Psoas muscle (tissue), 7 donors: ENCODE measurements at regions not wholly inside any gene's neighbourhood (a gene's known extent, or its start where the extent isn't known, plus 50 kb on each side); places are given as distances from the start of the nearest gene placed in this dataset.
"Not testable (repeated sequence)": the region's sequence is repeated elsewhere in the genome, so short reads cannot be mapped to it uniquely, and the experiment has no call there.

ENCODE experiments used
- ATAC-seq, 4 donors: fragments of 200-7000 bp; cut with Tn5 transposase; one replicate each; pipeline ENCODE4 v1.9.1; 2020; ENCODE audit warnings: moderate library complexity in 3 of 4, mild to moderate bottlenecking in 2 of 4
- DNase-seq, 2 donors: peaks; one replicate each; pipeline ENCODE4 v3.0.0-alpha.2; 2020
- H3K27ac ChIP-seq: fragments of 200-600 bp; one replicate; pipeline ENCODE4 v1.8.0; 2022
- H3K27me3 ChIP-seq, 3 donors: fragments of 200-600 bp in 1 of 3; one replicate each; pipeline versions ENCODE4 v1.6.1 to v1.8.0; 2013 to 2022; ENCODE audit warnings: low read length in 2 of 3, mild to moderate bottlenecking in 2 of 3, moderate library complexity in 1 of 3; ENCODE audit not compliant: insufficient read depth in 3 of 3
- H3K36me3 ChIP-seq, 2 donors: fragments of 200-600 bp in 1 of 2; one replicate each; pipeline versions ENCODE4 v1.6.1 to v1.8.0; 2013 to 2022; ENCODE audit warnings: low read depth in 1 of 2, mild to moderate bottlenecking in 1 of 2, moderate library complexity in 1 of 2; ENCODE audit not compliant: insufficient read depth in 1 of 2
- H3K4me1 ChIP-seq: fragments of 200-600 bp; one replicate; pipeline ENCODE4 v1.8.0; 2022
- H3K4me3 ChIP-seq: fragments of 200-600 bp; one replicate; pipeline ENCODE4 v1.8.0; 2022; ENCODE audit warnings: mild to moderate bottlenecking
- H3K9me3 ChIP-seq: fragments of 200-600 bp; one replicate; pipeline ENCODE4 v1.8.0; 2022
- CTCF ChIP-seq: fragments of 200-600 bp; IDR thresholded peaks from one replicate; pipeline ENCODE4 v1.8.0; 2022; ENCODE audit warnings: antibody characterized with exemption
- WGBS, 3 donors: extraction: QIAGEN DNeasy Blood & Tissue Kit; methylation state at CpG; one replicate each; pipeline versions ENCODE4 v1.1.6 to v1.1.7; 2013; 5-methylcytosine and 5-hydroxymethylcytosine counted together
- intact Hi-C, 2 donors: fragments of 100-400 bp; cut with DNase I; formaldehyde crosslinking; loops; one replicate each; pipeline versions ENCODE4 v1.11.0 to v1.14.2; 2022
- donor health status: healthy with polysubstance abuse.
- donor health status: DM: no; HTN: no; CAD: no; lungs with moderate emphysema.
- donor health status: Bipolar disorder and iron deficiency.
- donor health status: healthy.
- donor health status: DM: yes; HTN: yes; CAD: no.
- donor health status: DM: no; HTN: no; CAD: no.
- donor health status: DM: yes; HTN: yes; CAD: no.

GRCh38 chr1:143717434-143717833 lies 254.4 kb downstream of the FAM72C start:
- intact Hi-C loops, result no loop called here
- no peak overlapping the region for H3K4me3 ChIP-seq
- no peak for TF ChIP-seq CTCF
- DNase-seq (no peak), ATAC-seq (no peak)
- peaks cover 0 to 4% (median 0%) of the 10 kb centered on the region in 3 donors for H3K27me3 ChIP-seq
- no peaks in the 10 kb centered on the region for H3K4me1 ChIP-seq
- H3K36me3 ChIP-seq, result no peaks in the 10 kb centered on the region
- no peak overlapping the region for H3K27ac ChIP-seq
- no peaks in the 10 kb centered on the region for H3K9me3 ChIP-seq
- WGBS, 3 donors, result 27 to 41% (median 30%) methylated on average over 21 of the region's 21 CpGs

- ATAC-seq, H3K9me3 ChIP-seq, H3K4me3 ChIP-seq, H3K4me1 ChIP-seq, H3K27me3 ChIP-seq, intact Hi-C loops, DNase-seq, H3K36me3 ChIP-seq, H3K27ac ChIP-seq: not testable (repeated sequence)
- WGBS, 3 donors, result 36 to 58% (median 43%) methylated on average over 4 of the region's 4 CpGs
Measured at GRCh38 chr1:143714913-143715312, 256.9 kb downstream of the FAM72C start.

- H3K4me3 ChIP-seq, ATAC-seq, H3K27ac ChIP-seq, H3K4me1 ChIP-seq, H3K27me3 ChIP-seq, intact Hi-C loops, H3K36me3 ChIP-seq, H3K9me3 ChIP-seq, DNase-seq: not testable (repeated sequence)
- WGBS, 3 donors, result 42 to 45% (median 45%) methylated on average over 9 to 10 of the region's 10 CpGs
Measured at GRCh38 chr1:143709606-143710259, 262.1 kb downstream of the FAM72C start.

DNA sequence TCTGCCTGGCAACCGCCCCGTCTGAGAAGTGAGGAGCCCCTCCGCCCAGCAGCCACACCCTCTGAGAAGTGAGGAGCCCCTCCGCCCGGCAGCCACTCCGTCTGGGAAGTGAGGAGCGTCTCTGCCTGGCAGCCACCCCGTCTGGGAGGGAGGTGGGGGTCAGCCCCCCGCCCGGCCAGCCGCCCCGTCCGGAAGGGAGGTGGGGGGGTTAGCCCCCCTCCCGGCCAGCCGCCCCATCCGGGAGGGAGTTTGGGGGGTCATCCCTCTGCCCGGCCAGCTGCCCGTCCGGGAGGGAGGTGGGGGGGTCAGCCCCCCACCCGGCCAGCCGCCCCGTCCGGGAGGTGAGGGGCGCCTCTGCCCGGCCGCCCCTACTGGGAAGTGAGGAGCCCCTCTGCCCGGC lies 269.0 kb downstream of the FAM72C start:
- H3K4me3 ChIP-seq, DNase-seq, ATAC-seq, H3K36me3 ChIP-seq, H3K27ac ChIP-seq, intact Hi-C loops, H3K27me3 ChIP-seq, H3K4me1 ChIP-seq, H3K9me3 ChIP-seq: not testable (repeated sequence)
- 90 to 100% (median 90%) methylated on average over 4 to 21 of the region's 27 CpGs for WGBS, 3 donors

- Histone ChIP-seq H3K4me3 (no peak overlapping the region), H3K9me3 (no peaks in the 10 kb centered on the region), H3K27ac (no peak overlapping the region), H3K4me1 (no peaks in the 10 kb centered on the region), H3K36me3 (no peaks in the 10 kb centered on the region), H3K27me3 (peaks cover 0 to 8% (median 7%) of the 10 kb centered on the region in 3 donors)
- no peak for TF ChIP-seq CTCF
- intact Hi-C loops, result no loop called here
- 1 to 5% (median 2%) methylated on average over 20 of the region's 20 CpGs for WGBS, 3 donors
- no peak for ATAC-seq
- no peak for DNase-seq
Measured at GRCh38 chr1:143699731-143700130, 272.1 kb downstream of the FAM72C start.

DNA sequence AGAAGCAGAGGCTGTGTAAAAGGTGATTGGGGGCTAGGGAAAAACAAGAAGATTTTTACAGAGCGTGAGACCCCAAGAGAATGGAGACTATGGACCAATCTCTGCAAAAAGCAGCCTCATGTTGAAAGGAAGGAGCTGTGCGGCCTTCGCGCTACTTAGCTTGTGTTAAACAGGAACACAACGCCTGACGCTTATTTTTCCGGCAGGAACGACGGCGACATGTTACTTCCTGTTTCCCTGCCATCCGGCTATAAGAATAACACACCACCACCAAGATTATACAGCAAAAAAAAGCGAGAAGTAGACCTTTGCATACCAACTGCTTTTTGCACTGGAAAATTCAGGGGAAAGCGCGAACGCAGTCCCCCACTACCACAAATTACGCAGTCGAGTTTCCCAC lies 272.7 kb downstream of the FAM72C start:
- Histone ChIP-seq H3K4me1 (no peaks in the 10 kb centered on the region), H3K4me3 (no peak overlapping the region), H3K27ac (no peak overlapping the region), H3K36me3 (no peaks in the 10 kb centered on the region), H3K27me3 (peaks cover 0 to 8% (median 8%) of the 10 kb centered on the region in 3 donors), H3K9me3 (no peaks in the 10 kb centered on the region)
- intact Hi-C loops, result no loop called here
- 5 to 7% (median 5%) methylated on average over 17 of the region's 17 CpGs for WGBS, 3 donors
- ATAC-seq, result no peak
- no peak for TF ChIP-seq CTCF
- no peak for DNase-seq
